ENCODE measurements at regions not wholly inside any gene's neighbourhood (a gene's known extent, or its start where the extent isn't known, plus 50 kb on each side); places are given as distances from the start of the nearest gene placed in this dataset.

DNA sequence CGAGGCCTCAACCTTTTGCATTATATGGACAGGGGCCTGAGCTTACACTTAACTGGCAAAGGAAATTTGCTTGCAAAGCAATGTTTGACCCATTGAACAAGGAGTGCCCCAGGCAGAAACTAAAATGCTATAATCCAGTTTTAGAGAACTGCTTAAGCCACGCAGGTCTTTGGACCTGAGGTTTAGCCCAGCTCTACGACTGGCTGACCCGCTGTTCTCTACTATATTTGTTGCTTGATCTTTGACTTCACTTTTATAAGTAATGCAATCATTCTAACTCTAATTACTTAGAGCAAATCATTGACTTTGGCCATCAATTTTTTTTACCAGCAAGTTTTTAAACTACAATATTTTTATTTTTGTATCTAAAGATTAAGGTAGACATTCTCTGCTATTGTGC lies 268.8 kb downstream of the MREG start:
- no peak overlapping the region for H3K27ac ChIP-seq (ENCODE audit: low read depth in 2 of 2, low read length in 1 of 2)
- POLR2A ChIA-PET = no interaction called here
- no peaks in the 10 kb centered on the region for H3K27me3 ChIP-seq (ENCODE audit: insufficient read depth)
- H3K4me1 ChIP-seq (ENCODE audit: control insufficient read depth in 1 of 2, insufficient read depth in 2 of 2, low read depth in 1 of 2, low read length in 1 of 2) = peaks cover 4 to 8% of the 10 kb centered on the region in 2 experiments; a peak in 2 of 4 replicates
- no peaks in the 10 kb centered on the region for H3K9me3 ChIP-seq
- H3K36me3 ChIP-seq (replicated peaks in 1 of 2; ENCODE audit: control insufficient read depth in 1 of 2, insufficient read depth in 2 of 2, low read length in 1 of 2) = no peaks in the 10 kb centered on the region
- H3K9ac ChIP-seq = no peak overlapping the region
- CTCF ChIA-PET = interaction anchor here (0.7 kb wide), 1 partner anchor 21 kb away, joined by 3 read pairs; no protein-coding TSS in a partner anchor
- TF ChIP-seq YY1 (IDR thresholded peaks at IDR 0.05; ENCODE audit: low read depth) = no peak
- no peak for TF ChIP-seq ELF1 (IDR thresholded peaks at IDR 0.05)
- no peak for TF ChIP-seq RXRA (IDR thresholded peaks at IDR 0.05; ENCODE audit: borderline replicate concordance, low read depth)
- TF ChIP-seq TAF1 (IDR thresholded peaks at IDR 0.05; ENCODE audit: borderline replicate concordance, low read depth, low read length) = no peak
- TF ChIP-seq, protein P1, sequence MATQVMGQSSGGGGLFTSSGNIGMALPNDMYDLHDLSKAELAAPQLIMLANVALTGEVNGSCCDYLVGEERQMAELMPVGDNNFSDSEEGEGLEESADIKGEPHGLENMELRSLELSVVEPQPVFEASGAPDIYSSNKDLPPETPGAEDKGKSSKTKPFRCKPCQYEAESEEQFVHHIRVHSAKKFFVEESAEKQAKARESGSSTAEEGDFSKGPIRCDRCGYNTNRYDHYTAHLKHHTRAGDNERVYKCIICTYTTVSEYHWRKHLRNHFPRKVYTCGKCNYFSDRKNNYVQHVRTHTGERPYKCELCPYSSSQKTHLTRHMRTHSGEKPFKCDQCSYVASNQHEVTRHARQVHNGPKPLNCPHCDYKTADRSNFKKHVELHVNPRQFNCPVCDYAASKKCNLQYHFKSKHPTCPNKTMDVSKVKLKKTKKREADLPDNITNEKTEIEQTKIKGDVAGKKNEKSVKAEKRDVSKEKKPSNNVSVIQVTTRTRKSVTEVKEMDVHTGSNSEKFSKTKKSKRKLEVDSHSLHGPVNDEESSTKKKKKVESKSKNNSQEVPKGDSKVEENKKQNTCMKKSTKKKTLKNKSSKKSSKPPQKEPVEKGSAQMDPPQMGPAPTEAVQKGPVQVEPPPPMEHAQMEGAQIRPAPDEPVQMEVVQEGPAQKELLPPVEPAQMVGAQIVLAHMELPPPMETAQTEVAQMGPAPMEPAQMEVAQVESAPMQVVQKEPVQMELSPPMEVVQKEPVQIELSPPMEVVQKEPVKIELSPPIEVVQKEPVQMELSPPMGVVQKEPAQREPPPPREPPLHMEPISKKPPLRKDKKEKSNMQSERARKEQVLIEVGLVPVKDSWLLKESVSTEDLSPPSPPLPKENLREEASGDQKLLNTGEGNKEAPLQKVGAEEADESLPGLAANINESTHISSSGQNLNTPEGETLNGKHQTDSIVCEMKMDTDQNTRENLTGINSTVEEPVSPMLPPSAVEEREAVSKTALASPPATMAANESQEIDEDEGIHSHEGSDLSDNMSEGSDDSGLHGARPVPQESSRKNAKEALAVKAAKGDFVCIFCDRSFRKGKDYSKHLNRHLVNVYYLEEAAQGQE (IDR thresholded peaks at IDR 0.05; ENCODE audit: low read depth, low read length) = no peak
- TF ChIP-seq, protein P2, sequence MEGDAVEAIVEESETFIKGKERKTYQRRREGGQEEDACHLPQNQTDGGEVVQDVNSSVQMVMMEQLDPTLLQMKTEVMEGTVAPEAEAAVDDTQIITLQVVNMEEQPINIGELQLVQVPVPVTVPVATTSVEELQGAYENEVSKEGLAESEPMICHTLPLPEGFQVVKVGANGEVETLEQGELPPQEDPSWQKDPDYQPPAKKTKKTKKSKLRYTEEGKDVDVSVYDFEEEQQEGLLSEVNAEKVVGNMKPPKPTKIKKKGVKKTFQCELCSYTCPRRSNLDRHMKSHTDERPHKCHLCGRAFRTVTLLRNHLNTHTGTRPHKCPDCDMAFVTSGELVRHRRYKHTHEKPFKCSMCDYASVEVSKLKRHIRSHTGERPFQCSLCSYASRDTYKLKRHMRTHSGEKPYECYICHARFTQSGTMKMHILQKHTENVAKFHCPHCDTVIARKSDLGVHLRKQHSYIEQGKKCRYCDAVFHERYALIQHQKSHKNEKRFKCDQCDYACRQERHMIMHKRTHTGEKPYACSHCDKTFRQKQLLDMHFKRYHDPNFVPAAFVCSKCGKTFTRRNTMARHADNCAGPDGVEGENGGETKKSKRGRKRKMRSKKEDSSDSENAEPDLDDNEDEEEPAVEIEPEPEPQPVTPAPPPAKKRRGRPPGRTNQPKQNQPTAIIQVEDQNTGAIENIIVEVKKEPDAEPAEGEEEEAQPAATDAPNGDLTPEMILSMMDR (IDR thresholded peaks at IDR 0.05) = no peak
- no peak for TF ChIP-seq TEAD4 (IDR thresholded peaks at IDR 0.05; ENCODE audit: borderline replicate concordance, insufficient read depth)
- TF ChIP-seq EP300 (IDR thresholded peaks at IDR 0.05; ENCODE audit: borderline replicate concordance in 1 of 2, low read depth in 1 of 2, low read length in 1 of 2) = no peak
- TF ChIP-seq, protein P3, sequence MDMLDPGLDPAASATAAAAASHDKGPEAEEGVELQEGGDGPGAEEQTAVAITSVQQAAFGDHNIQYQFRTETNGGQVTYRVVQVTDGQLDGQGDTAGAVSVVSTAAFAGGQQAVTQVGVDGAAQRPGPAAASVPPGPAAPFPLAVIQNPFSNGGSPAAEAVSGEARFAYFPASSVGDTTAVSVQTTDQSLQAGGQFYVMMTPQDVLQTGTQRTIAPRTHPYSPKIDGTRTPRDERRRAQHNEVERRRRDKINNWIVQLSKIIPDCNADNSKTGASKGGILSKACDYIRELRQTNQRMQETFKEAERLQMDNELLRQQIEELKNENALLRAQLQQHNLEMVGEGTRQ (IDR thresholded peaks at IDR 0.05; ENCODE audit: borderline replicate concordance, low read depth, low read length) = no peak
- H3F3A ChIP-seq (replicated peaks; ENCODE audit: insufficient read depth) = no peaks in the 10 kb centered on the region
- no peak overlapping the region for H3K4me2 ChIP-seq
- H3K9me2 ChIP-seq = no peaks in the 10 kb centered on the region
- no peaks in the 10 kb centered on the region for H4K20me1 ChIP-seq (ENCODE audit: insufficient read depth)
- H2AFZ ChIP-seq (ENCODE audit: low read depth) = no peak overlapping the region
- no peak for DNase-seq
- H3K79me2 ChIP-seq (ENCODE audit: insufficient read depth) = no peaks in the 10 kb centered on the region
- 89% methylated on average over 4 of the region's 4 CpGs for WGBS (ENCODE audit: low lambda C conversion rate)
- H3K4me3 ChIP-seq (ENCODE audit: low read depth in 2 of 2, low read length in 1 of 2) = no peak overlapping the region

DNA sequence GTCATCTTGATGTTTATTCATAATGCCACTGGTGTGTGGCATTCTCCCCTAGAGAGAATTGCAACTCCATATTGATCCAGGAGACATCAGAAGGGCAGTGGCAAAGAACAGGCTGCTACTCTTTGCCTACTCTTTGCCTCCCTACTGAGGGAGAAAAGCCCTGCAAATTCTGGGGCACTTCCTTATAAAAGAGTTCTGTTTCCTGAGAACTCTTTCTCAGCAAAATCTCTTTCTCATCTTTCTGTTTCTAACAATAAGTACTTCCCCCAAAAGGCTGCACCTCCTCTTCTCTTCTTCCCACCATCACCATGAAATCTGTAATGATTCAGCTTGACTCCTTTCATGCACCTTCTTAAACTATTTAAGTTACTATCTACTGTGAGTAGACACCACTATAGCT lies 270.3 kb downstream of the MREG start:
- peaks cover 0 to 2% of the 10 kb centered on the region in 2 experiments; a peak in 1 of 4 replicates for H3K4me1 ChIP-seq (ENCODE audit: control insufficient read depth in 1 of 2, insufficient read depth in 2 of 2, low read depth in 1 of 2, low read length in 1 of 2)
- H3K9me2 ChIP-seq = no peaks in the 10 kb centered on the region
- no peak overlapping the region for H2AFZ ChIP-seq (ENCODE audit: low read depth)

More for the DNA sequence above, 270.3 kb downstream of the MREG start:
- ChIA-PET POLR2A (no interaction called here), CTCF (interaction anchor here (1.3 kb wide), 1 partner anchor 85 kb away, joined by 4 read pairs; no protein-coding TSS in a partner anchor)
- H3K4me3 ChIP-seq (ENCODE audit: low read depth in 2 of 2, low read length in 1 of 2) = no peak overlapping the region
- H3K9ac ChIP-seq = no peak overlapping the region
- no peaks in the 10 kb centered on the region for H3K27me3 ChIP-seq (ENCODE audit: insufficient read depth)
- no peak overlapping the region for H3K4me2 ChIP-seq
- no peaks in the 10 kb centered on the region for H3K9me3 ChIP-seq
- TF ChIP-seq TEAD4 (IDR thresholded peaks at IDR 0.05; ENCODE audit: borderline replicate concordance, insufficient read depth) = no peak
- no peak for TF ChIP-seq MXI1 (IDR thresholded peaks at IDR 0.05; ENCODE audit: low read depth, low read length)
- TF ChIP-seq, protein P4, sequence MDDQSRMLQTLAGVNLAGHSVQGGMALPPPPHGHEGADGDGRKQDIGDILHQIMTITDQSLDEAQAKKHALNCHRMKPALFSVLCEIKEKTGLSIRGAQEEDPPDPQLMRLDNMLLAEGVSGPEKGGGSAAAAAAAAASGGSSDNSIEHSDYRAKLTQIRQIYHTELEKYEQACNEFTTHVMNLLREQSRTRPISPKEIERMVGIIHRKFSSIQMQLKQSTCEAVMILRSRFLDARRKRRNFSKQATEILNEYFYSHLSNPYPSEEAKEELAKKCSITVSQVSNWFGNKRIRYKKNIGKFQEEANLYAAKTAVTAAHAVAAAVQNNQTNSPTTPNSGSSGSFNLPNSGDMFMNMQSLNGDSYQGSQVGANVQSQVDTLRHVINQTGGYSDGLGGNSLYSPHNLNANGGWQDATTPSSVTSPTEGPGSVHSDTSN (IDR thresholded peaks at IDR 0.05) = no peak
- TF ChIP-seq CHD2 (IDR thresholded peaks at IDR 0.05; ENCODE audit: low read length, partially characterized antibody) = no peak
- TF ChIP-seq FOXM1 (IDR thresholded peaks at IDR 0.05; ENCODE audit: low read depth) = no peak
- TF ChIP-seq GATA2 (CRISPR knock-in tag; IDR thresholded peaks at IDR 0.05) = no peak
- H4K20me1 ChIP-seq (ENCODE audit: insufficient read depth) = no peaks in the 10 kb centered on the region
- H3K79me2 ChIP-seq (ENCODE audit: insufficient read depth) = no peaks in the 10 kb centered on the region
- no peaks in the 10 kb centered on the region for H3F3A ChIP-seq (replicated peaks; ENCODE audit: insufficient read depth)
- no peak for DNase-seq
- H3K36me3 ChIP-seq (replicated peaks in 1 of 2; ENCODE audit: control insufficient read depth in 1 of 2, insufficient read depth in 2 of 2, low read length in 1 of 2) = no peaks in the 10 kb centered on the region
- no peak overlapping the region for H3K27ac ChIP-seq (ENCODE audit: low read depth in 2 of 2, low read length in 1 of 2)

Measured in SK-N-SH (cell line).